CD4-positive, alpha-beta T cell treated with Interleukin-15 for 4 hours (primary cell): ENCODE measurements at regions not wholly inside any gene's neighbourhood (a gene's known extent, or its start where the extent isn't known, plus 50 kb on each side); places are given as distances from the start of the nearest gene placed in this dataset.
"Not testable (repeated sequence)": the region's sequence is repeated elsewhere in the genome, so short reads cannot be mapped to it uniquely, and the experiment has no call there.

Source experiments
- DNase-seq: peaks from one replicate; pipeline ENCODE4 v3.0.0-alpha.2; 2020; ENCODE audit warnings: low spot score

DNA sequence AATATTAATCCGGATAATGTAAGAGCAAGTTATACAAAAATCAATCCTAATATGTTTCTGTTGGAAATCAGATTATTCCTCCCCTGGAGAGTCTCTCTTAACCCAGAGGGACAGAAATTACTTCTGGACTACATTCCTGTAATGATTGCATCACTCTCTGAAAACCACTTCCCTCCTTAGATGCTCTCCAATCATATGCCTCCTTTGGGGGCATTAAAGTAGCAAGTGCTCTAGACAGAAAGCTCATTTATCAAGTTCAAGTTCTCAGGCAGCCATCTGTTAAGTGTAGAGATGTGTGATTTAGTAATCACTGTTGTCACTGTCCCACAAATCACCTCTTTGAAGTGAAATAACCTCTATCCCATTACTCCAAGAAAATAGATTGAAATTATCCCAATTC lies 247.1 kb downstream of the SLCO4C1 start:
- DNase-seq = no peak

DNA sequence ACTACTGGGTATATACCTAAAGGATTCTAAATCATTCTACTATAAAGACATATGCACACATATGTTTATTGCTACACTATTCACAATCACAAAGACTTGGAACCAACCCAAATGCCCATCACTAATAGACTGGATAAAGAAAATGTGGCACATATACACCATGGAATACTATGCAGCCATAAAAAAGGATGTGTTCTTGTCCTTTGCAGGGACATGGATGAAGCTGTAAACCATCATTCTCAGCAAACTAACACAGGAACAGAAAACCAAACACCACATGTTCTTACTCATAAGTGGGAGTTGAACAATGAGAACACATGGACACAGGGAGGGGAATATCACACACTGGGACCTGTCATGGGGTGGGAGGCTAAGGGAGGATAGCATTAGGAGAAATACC lies 249.0 kb downstream of the SLCO4C1 start:
- not testable (repeated sequence) for DNase-seq

DNA sequence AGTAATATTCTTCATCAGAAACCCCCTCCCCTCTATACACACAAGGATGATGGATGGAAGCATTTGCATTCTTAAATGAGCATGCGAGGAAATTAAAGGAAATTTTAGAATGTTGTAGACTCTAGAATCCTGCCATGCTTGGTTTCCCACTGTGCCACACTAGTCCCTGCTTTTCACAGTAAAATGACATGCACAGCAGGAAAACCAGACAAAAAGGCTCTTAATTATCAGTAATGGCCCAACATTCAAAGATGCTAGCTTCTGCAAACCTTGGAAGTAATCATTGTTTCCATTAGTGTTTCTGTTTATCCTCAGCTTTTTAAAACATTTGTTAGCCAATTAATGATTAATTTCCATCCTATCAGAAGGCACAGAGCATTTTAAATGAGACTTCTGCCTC lies 255.8 kb downstream of the SLCO4C1 start:
- DNase-seq = no peak

DNA sequence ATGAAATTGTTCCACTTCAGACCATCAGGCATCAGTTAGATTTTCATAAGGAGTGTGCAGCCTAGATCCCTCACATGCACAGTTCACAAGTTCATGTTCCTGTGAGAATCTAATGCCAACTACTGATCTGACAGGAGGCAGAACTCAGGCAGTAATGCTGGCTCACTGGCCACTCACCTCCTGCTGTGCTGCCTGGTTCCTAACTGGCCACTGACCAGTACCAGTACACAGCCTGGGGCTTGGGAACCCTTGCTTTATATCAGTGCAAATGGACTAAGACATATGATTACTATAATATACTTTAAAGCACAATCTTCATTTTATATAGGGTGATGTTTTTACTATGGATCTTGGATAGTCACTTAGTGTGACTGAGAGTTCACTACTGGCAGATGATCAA lies 259.2 kb downstream of the SLCO4C1 start:
- no peak for DNase-seq

DNA sequence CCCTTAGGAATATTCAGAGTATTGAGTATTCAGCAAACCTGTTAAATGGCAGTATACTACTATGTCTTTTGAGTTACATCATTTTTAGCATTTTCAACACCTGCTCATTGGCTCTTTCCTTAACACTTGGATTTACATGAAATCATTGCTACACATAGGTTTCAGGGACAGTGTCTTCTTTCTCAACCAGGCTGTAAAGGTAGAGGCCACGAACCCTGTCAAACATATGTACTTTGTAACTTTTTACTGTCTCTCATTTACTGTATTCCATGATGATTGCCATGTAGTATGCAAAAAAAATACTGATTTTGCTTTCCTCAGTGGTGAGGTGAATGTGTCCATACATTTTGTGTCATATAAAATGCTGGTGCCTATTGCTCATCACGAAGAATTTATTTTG lies 264.4 kb downstream of the SLCO4C1 start:
- no peak for DNase-seq

DNA sequence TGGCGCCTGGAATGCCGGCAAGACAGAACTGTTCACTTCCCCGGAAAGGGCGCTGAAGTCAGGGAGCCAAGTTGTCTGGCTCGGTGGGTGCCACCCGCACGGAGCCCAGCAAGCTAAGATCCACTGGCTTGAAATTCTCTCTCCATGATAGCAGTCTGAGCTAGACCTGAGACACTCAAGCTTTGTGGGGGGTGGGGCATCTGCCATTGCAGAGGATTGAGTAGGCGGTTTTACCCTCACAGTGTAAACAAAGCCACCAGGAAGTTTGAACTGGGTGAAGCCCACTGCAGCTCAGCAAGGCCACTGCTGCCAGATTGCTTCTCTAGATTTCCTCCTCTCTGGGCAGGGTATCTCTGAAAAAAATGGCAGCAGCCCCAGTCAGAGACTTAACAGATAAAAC lies 277.4 kb downstream of the SLCO4C1 start:
- DNase-seq = no peak

DNA sequence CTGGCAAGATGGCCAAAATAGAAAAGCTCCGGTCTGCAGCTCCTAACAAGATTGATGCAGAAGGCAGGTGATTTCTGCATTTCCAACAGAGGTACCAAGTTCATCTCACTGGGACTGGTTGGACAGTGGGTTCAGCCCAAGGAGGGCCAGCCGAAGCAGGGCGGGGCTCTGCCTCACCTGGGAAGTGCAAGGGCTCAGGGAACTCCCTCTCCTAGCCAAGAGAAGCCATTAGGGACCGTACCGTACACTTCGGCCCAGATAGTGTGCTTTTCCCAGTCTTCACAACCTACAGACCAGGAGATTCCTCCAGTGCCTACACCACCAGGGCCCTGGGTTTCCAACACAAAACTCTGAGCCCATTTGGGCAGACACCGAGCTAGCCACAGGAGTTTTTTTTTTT lies 277.8 kb downstream of the SLCO4C1 start:
- no peak for DNase-seq

DNA sequence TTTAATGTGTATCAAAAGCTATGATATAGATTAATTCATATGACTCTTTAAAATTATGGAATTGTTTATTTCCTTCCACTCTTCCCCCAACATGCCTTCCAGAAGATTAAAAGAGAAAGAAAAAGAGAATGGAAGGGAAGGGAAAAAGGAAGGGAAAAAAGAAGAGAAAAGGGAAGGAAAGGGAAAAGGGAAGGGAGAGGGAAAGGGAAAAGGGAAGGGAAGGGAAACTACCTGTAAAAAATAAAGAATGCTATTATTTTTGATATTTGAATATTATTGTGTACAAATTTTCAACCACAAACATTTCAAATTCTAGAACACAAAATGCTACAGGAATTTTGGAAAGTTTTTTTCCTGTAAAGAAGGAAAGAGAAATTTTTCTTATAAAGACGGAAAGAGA lies 281.7 kb downstream of the SLCO4C1 start:
- DNase-seq = no peak

DNA sequence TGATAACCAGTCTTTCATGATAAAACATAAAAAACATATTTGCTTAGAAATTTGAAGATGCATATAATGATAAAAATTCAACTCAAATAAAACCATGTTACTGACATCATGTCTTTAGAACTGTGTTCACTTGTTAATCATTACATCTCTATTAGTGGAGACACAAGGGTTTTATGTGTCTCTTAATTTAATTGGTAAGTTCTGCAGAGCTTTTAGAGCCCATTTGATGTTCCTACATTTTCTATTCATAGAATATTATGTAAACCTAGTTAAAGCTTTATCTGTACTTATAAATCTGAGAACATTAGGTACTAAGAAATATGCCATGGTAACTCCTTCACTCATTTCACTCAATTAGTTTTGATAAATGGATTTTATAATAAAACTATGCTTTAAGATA lies 285.4 kb downstream of the SLCO4C1 start:
- DNase-seq = no peak

DNA sequence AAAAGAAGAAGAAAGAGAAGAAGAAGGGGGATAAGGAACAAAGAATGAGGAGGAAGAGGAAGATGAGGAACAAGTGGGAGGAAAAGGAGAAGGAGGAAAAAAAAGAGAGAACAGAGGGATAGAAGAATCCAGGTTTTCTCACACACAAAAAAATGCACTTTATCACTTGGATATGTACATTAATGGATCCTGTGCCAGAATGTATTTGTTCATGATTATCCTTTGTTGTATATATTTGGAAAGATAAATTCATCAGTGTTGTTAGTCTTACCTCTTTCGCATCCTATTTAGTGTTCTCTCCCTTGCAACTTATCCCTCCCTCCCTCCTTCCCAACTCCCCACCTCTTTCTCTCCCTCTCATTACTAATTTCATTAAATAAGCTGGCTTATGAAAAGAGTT lies 298.8 kb downstream of the SLCO4C1 start:
- DNase-seq = no peak

DNA sequence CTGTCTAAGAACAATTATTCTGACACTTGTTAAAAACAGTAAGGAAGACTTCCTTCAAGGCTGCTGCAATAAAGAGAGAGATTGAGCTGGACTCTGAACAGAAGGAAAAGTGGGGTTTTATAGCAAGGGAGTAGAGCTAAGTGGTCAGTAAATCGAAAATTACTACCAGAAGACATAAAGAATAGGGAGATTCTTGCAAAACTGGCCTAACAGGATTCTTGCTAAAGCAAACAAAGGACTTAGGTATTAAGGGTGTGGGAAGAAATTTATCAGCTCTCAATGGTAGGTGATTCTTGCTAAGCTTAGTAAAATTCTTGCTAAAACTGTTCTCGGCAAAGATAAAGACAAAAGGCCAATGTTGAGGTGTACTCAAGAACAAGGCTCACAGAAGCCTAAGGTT lies 300.5 kb downstream of the SLCO4C1 start:
- no peak for DNase-seq

DNA sequence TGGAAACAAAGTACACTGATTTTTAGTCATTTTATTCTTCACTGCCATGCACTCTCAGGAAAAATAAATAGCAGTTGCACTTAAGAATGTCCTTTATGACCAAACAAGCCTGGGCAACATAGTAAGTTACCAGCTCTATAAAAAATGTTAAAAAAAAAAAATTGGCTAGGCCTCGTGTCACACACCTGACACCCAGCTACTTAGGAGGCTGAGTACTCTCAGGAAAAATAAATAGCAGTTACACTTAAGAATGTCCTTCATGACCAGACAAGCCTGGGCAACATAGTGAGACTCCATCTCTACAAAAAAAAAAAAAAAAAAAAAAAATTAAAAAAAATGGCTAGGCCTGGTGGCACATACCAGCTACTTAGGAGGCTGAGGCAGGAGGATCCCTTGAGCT lies 304.6 kb downstream of the SLCO4C1 start:
- no peak for DNase-seq

DNA sequence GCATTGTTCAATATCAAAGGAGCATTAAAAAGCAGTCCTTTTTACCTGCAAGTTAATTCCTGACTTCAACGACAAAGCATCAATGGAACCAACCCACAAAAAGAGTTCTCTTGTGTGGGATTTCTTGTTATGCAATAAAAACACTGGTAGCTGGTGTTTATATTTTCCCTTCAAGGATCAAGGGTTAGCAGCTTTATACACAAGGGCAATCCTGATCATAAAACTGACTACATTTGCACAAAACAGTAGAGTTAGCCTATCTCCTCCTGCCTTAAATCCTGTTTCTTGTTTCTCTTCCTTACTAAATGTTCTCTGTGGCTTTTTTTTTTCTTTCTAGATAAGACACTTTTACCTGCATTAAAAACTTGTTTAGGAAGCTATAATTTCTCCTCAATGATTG lies 306.4 kb downstream of the SLCO4C1 start:
- no peak for DNase-seq

DNA sequence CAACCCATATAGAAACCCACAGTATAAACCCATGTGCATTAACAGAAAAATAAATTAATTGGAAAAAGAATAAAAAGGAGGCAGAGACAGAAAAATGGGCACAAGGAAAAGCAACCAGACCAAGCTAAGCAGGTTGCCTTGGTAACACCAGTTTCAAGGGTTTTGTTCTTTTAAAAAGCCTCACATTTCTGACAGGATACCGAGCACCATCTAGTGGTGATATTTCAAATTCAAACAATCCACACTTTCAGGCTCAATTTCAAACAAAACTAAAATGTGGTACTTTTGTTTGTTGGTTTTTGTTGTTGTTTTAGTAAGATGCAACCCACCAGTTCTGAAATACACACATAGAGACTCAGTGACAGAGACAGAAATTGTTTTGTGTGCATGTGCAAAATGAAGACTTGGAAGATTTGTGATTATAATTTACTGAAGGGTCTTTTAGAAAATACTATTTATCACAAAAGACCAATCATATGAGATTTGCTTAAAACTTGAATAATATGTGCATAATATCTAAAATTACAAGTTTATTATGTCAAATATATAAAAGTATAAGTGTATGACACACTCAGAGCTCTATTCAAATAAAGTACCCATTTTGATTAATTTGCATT lies 318.2 kb downstream of the SLCO4C1 start:
- DNase-seq = peak; percentile 1

DNA sequence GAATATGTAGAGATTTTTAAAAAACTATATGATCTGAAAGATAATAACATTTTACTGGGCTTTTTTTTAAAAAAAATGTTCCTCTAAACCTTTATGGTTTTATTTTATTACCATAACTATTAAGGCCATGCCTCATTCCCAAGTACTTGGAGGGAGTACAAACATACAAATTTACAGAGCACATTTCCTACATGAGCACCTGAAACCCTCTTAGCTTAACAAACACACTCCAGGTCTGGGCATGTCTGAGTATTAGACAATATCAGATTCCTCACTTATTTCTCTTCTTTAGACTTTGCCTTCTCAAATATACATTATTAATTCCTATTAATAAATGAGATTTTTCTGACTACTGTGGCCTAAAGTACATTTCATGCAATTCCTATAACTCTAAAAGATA lies 319.2 kb downstream of the SLCO4C1 start:
- DNase-seq = no peak

DNA sequence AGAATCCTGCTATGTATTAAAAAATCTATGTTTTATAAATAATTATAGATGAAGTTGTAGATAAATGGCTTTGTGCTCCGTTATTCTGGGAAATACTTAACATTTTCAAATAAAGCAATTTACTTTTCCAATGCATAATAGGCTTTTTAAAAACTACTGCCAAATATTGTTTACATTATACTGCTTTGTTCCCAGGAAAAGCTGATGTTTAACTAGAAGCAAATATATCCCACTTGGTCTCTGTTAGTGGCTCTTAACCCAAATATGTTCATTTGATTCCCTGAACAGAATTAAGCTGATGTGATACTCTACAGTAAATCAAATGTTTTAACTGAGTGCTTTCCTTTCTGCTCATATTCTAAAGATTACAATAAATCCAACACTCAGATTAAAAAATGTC lies 326.3 kb downstream of the SLCO4C1 start:
- DNase-seq = no peak

DNA sequence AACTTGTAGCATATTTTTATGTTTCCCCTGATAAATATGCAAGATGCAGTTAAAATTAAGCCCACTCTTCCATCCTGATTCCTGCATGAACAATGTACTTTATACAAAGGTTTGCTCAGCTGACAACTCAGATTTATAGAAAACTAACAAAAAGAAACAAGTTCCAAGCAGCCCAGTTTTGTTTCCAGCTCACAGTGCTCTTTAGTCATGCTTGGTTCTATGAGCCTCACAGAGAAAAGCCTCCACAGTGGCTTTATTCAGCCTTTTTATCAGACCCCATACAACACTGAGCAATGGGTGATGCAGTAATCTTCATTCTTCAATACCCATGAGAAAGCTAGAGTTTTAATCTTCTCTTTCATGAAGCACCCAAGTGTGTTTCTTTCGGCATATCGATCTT lies 329.6 kb downstream of the SLCO4C1 start:
- no peak for DNase-seq

DNA sequence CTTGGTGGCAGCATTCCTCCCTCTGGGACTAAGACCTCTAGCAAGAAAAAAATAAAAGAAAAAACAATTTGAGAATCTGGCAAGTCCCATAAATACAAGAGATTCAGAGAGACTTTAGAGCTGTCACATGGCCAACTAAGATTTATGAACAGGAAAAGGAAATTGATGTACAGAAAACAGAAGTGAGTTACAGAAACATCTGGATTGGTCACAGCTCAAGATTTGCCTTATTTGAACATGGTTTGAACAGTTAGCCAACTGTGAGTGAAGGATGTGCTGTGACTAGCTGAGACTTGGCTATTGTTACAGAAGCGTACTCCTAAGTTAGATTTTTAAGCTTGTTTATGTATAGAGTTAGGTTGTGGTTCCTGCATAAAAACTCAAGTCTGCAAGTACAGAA lies 340.2 kb downstream of the SLCO4C1 start:
- no peak for DNase-seq

DNA sequence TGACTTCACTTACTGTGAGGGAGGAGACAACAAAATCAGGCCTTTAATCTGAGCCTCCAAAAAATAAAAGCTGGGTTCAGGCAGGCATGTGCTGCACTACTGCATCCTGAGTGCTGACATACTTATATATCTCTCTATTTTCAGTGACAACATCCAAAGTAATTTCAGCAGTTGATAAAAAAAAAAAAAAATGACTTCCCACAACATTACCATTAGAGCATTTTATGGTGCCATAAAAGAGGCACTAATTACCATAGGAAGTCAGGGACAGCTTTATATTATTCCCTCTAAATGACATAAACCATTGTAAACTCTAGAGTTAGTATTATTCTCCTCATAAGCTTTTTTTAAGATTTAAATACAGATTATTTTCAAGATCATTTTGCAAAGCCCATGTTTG lies 346.1 kb downstream of the SLCO4C1 start:
- no peak for DNase-seq

DNA sequence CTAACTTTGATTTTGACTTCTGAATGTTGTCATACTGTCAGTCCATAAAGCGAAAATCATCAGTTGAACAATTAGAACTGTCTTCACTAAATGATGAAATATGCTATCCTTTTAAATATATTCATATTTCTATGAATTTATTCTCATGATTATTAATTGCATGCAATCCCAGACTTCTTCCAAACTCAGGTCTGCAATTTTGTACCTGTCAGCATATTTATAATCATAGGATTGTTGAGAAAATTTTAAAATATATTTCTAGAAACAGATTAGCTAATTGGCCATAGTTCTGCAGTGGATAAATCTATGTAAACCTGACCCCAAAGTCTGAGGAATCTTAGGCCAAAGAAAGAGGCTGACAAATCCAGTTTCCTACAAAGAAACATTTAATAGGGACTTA lies 347.5 kb downstream of the SLCO4C1 start:
- DNase-seq = no peak

DNA sequence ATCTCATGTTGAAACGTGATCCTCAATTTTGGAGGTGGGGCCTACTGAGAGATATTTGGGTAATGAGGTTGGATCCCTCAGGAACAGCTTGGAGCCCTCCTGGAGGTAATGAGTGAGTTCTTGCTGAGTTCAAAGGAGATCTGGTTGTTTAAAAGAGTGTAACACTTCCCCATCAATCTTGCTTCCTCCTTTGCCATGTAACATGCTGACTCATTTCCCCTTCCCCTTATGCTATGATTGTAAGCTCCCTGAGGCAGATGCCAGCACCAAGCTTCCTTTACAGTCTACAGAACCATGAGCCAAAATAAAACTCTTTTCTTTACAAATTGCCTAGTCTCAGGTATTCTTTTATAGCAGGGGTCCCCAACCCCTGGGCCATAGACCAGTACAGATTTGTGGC lies 352.3 kb downstream of the SLCO4C1 start:
- DNase-seq = no peak

DNA sequence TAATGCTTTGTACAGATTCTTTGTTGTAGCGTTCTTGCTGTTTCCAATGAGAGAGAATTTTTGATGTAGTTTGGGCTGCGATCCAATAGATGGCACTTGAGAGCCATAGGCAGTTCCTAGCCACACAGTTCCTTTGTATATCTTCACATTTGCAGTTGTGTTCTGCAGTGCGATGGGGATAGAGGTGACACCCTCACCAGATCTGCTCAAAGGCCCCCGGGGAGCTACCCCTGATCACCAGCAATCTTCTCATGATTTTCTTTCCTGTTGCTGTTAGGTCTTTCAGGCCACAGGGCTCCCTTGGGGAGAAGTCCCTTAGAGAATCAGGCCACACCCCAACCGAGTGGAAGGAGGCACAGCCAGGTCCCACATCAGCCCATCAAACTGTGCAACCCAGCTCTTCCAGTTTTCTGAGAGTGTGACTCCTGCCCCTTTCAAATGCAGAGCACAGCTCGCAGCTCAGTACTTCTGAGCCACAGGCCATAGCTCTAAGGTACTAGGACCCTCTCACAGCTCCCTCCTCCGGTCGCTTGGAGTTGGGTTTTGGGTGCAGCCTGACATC lies 353.7 kb downstream of the SLCO4C1 start:
- DNase-seq = no peak

DNA sequence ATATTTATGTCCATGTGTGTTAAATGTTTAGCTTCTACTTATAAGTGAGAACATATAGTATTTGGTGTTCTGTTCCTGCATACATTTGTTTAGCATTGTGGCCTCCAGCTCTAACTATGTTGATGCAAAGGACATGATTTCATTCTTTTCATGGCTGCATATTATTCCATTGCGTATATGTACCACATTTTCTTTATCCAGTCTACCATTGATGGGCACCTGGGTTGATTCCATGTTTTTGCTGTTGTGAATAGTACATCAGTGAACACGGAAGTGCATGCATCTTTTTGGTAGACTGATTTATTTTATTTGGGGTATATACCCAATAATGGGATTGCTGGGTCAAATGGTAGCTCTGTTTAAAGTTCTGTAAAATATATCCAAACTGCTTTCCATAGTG lies 359.0 kb downstream of the SLCO4C1 start:
- DNase-seq = no peak

DNA sequence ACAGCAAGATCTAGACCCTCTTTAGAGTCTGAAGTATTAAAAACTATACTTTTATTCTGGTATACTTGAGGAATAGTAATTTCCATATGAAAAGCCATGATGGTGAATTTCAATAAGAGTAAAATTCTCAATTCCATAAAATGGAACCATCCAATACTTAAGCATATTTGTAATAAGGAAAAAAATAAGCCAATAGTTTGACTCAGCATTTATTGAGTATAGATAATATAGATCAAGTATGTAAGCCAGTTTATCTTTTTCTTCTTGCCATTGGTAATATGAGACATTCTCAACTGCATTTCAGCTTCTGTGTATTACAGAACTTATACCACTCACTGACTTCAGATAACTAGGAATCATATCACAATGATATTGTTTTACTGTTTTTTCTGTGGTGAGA lies 361.0 kb downstream of the SLCO4C1 start:
- DNase-seq = no peak

DNA sequence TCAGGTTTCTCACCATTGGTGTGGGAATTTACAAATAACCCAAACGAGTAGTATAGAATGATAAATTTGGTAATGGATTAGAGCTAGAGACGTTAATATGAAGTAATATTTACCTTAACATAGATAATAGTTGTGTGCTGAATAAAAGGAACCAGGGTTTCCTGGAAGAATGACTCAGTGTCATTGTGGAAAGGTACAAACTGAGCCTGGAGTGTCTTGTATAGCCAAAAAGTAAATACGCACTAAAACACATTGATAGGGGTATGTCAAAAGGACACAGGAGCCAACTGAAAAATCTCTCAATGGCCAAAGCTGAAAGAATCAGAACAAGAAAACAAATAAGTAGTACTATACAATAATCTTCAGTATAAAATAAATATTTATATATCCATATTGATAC lies 363.5 kb downstream of the SLCO4C1 start:
- DNase-seq = no peak
